Parathyroid adenoma (tissue), 2 donors: ENCODE measurements at regions not wholly inside any gene's neighbourhood (a gene's known extent, or its start where the extent isn't known, plus 50 kb on each side); places are given as distances from the start of the nearest gene placed in this dataset.
"Not testable (repeated sequence)": the region's sequence is repeated elsewhere in the genome, so short reads cannot be mapped to it uniquely, and the experiment has no call there.

Source experiments
- H2AFZ ChIP-seq: fragments of 300-600 bp; sonication (generic); one replicate; pipeline ENCODE4 v1.7.0; 2017; ENCODE audit warnings: antibody characterized with exemption, mild to moderate bottlenecking
- H3K27ac ChIP-seq: fragments of 300-600 bp; sonication (generic); one replicate; pipeline ENCODE4 v1.7.0; 2017
- H3K27me3 ChIP-seq: fragments of 300-600 bp; sonication (generic); one replicate; pipeline ENCODE4 v1.7.0; 2017; ENCODE audit warnings: low read length; ENCODE audit not compliant: control insufficient read depth, insufficient read depth
- H3K36me3 ChIP-seq: fragments of 300-600 bp; sonication (generic); one replicate; pipeline ENCODE4 v1.7.0; 2017; ENCODE audit warnings: low read length; ENCODE audit not compliant: control insufficient read depth, insufficient read depth
- H3K4me1 ChIP-seq: fragments of 300-600 bp; sonication (generic); one replicate; pipeline ENCODE4 v1.7.0; 2017; ENCODE audit warnings: control low read depth
- H3K4me2 ChIP-seq: fragments of 300-600 bp; sonication (generic); one replicate; pipeline ENCODE4 v1.7.0; 2017; ENCODE audit warnings: low read length
- H3K4me3 ChIP-seq: fragments of 300-600 bp; sonication (generic); one replicate; pipeline ENCODE4 v1.7.0; 2017; ENCODE audit warnings: low read depth, low read length
- H3K79me2 ChIP-seq: fragments of 300-600 bp; sonication (generic); one replicate; pipeline ENCODE4 v1.7.0; 2017; ENCODE audit warnings: control low read depth
- H3K9ac ChIP-seq: fragments of 300-600 bp; sonication (generic); one replicate; pipeline ENCODE4 v1.7.0; 2017; ENCODE audit warnings: mild to moderate bottlenecking
- H3K9me3 ChIP-seq: fragments of 300-600 bp; sonication (generic); one replicate; pipeline ENCODE4 v1.7.0; 2017; ENCODE audit warnings: low read length; ENCODE audit not compliant: control insufficient read depth
- CTCF ChIP-seq: fragments of 300-600 bp; sonication (generic); IDR thresholded peaks from one replicate; pipeline ENCODE4 v1.7.0; 2017; ENCODE audit warnings: antibody characterized with exemption, mild to moderate bottlenecking
- donor health status: primary hyperparathyroidism.

GRCh38 chr20:29325304-29325640 is 1932.2 kb upstream of the DEFB115 start:
- H3K27ac ChIP-seq = no peak overlapping the region
- no peaks in the 10 kb centered on the region for H3K79me2 ChIP-seq
- no peaks in the 10 kb centered on the region for H3K27me3 ChIP-seq
- no peak overlapping the region for H3K4me2 ChIP-seq
- no peak overlapping the region for H2AFZ ChIP-seq
- H3K36me3 ChIP-seq = no peaks in the 10 kb centered on the region
- no peaks in the 10 kb centered on the region for H3K4me1 ChIP-seq
- H3K9me3 ChIP-seq = no peaks in the 10 kb centered on the region
- no peak overlapping the region for H3K4me3 ChIP-seq
- TF ChIP-seq CTCF = no peak
- H3K9ac ChIP-seq = no peak overlapping the region

GRCh38 chr20:29325781-29326180 is 1931.7 kb upstream of the DEFB115 start:
- H3K4me1 ChIP-seq, H3K9me3 ChIP-seq, H3K27me3 ChIP-seq, H3K4me2 ChIP-seq, H3K9ac ChIP-seq, H2AFZ ChIP-seq, H3K36me3 ChIP-seq, H3K79me2 ChIP-seq, H3K27ac ChIP-seq, H3K4me3 ChIP-seq: not testable (repeated sequence)

- Histone ChIP-seq H3K4me3 (no peak overlapping the region), H3K4me1 (no peaks in the 10 kb centered on the region), H3K79me2 (no peaks in the 10 kb centered on the region), H3K27me3 (no peaks in the 10 kb centered on the region), H3K9me3 (no peaks in the 10 kb centered on the region), H3K36me3 (no peaks in the 10 kb centered on the region), H2AFZ (no peak overlapping the region), H3K27ac (no peak overlapping the region), H3K9ac (no peak overlapping the region), H3K4me2 (no peak overlapping the region)
- TF ChIP-seq CTCF = no peak
These were observed 1930.9 kb upstream of the DEFB115 start for GRCh38 chr20:29326376-29327070.

- not testable (repeated sequence) for H3K4me1 ChIP-seq, H3K79me2 ChIP-seq, H2AFZ ChIP-seq, H3K27ac ChIP-seq, H3K9me3 ChIP-seq, H3K4me2 ChIP-seq, H3K36me3 ChIP-seq, H3K4me3 ChIP-seq, H3K9ac ChIP-seq, H3K27me3 ChIP-seq
These were observed 1929.7 kb upstream of the DEFB115 start for GRCh38 chr20:29327600-29328420.

GRCh38 chr20:29330429-29331115 is 1926.9 kb upstream of the DEFB115 start:
- H3K27ac ChIP-seq = not testable (repeated sequence)

GRCh38 chr20:29349836-29350235 is 1907.6 kb upstream of the DEFB115 start:
- H3K9ac ChIP-seq = no peak overlapping the region
- H3K79me2 ChIP-seq = no peaks in the 10 kb centered on the region
- no peaks in the 10 kb centered on the region for H3K9me3 ChIP-seq
- H3K36me3 ChIP-seq = no peaks in the 10 kb centered on the region
- H3K4me2 ChIP-seq = no peak overlapping the region
- no peaks in the 10 kb centered on the region for H3K4me1 ChIP-seq
- H3K27ac ChIP-seq = no peak overlapping the region
- no peak for TF ChIP-seq CTCF
- no peaks in the 10 kb centered on the region for H3K27me3 ChIP-seq
- H3K4me3 ChIP-seq = no peak overlapping the region
- no peak overlapping the region for H2AFZ ChIP-seq

More at GRCh38 chr20:29330429-29331115, 1926.9 kb upstream of the DEFB115 start:
- not testable (repeated sequence) for H3K79me2 ChIP-seq, H2AFZ ChIP-seq, H3K4me2 ChIP-seq, H3K9me3 ChIP-seq, H3K27me3 ChIP-seq, H3K9ac ChIP-seq, H3K4me1 ChIP-seq, H3K4me3 ChIP-seq, H3K36me3 ChIP-seq

GRCh38 chr20:29375937-29376336 is 1881.5 kb upstream of the DEFB115 start:
- H3K9me3 ChIP-seq, H3K36me3 ChIP-seq, H3K4me3 ChIP-seq, H3K4me2 ChIP-seq, H3K27ac ChIP-seq, H3K9ac ChIP-seq, H3K27me3 ChIP-seq, H2AFZ ChIP-seq, H3K4me1 ChIP-seq, H3K79me2 ChIP-seq: not testable (repeated sequence)

GRCh38 chr20:29392853-29393252 is 1864.6 kb upstream of the DEFB115 start:
- H3K4me3 ChIP-seq, H3K4me1 ChIP-seq, H3K36me3 ChIP-seq, H3K4me2 ChIP-seq, H3K9me3 ChIP-seq, H3K27me3 ChIP-seq, H3K9ac ChIP-seq, H3K27ac ChIP-seq, H3K79me2 ChIP-seq, H2AFZ ChIP-seq: not testable (repeated sequence)
